ENCODE measurements at regions not wholly inside any gene's neighbourhood (a gene's known extent, or its start where the extent isn't known, plus 50 kb on each side); places are given as distances from the start of the nearest gene placed in this dataset.
"Not testable (repeated sequence)": the region's sequence is repeated elsewhere in the genome, so short reads cannot be mapped to it uniquely, and the experiment has no call there.

- H3K4me3 Mint-ChIP-seq: no peak overlapping the region
- H3K27ac Mint-ChIP-seq: no peak overlapping the region
- H3K9me3 Mint-ChIP-seq: peaks cover 4% of the 10 kb centered on the region
- H3K4me1 Mint-ChIP-seq: no peaks in the 10 kb centered on the region
- H3K36me3 Mint-ChIP-seq: no peaks in the 10 kb centered on the region
- no peak for DNase-seq
- CTCF ChIA-PET: no interaction called here
- H3K27me3 Mint-ChIP-seq: no peaks in the 10 kb centered on the region
Measured at GRCh38 chr10:36533861-36534260, 591.5 kb upstream of the ANKRD30A start.

GRCh38 chr10:36533316-36533715 is 592.1 kb upstream of the ANKRD30A start:
- H3K4me3 Mint-ChIP-seq: no peak overlapping the region

GRCh38 chr10:36531621-36532020 is 593.8 kb upstream of the ANKRD30A start:
- DNase-seq: no peak
- H3K27ac Mint-ChIP-seq: no peak overlapping the region
- CTCF ChIA-PET: no interaction called here
- no peaks in the 10 kb centered on the region for H3K4me1 Mint-ChIP-seq
- H3K9me3 Mint-ChIP-seq: peaks cover 9% of the 10 kb centered on the region
- H3K4me3 Mint-ChIP-seq: no peak overlapping the region
- H3K27me3 Mint-ChIP-seq: no peaks in the 10 kb centered on the region
- H3K36me3 Mint-ChIP-seq: no peaks in the 10 kb centered on the region

More at GRCh38 chr10:36533316-36533715, 592.1 kb upstream of the ANKRD30A start:
- Mint-ChIP-seq H3K27ac (no peak overlapping the region), H3K36me3 (no peaks in the 10 kb centered on the region), H3K4me1 (no peaks in the 10 kb centered on the region), H3K27me3 (no peaks in the 10 kb centered on the region), H3K9me3 (peaks cover 6% of the 10 kb centered on the region)
- no peak for DNase-seq
- CTCF ChIA-PET: no interaction called here

GRCh38 chr10:36526033-36526432 is 599.4 kb upstream of the ANKRD30A start:
- DNase-seq: no peak
- H3K4me3 Mint-ChIP-seq: no peak overlapping the region

GRCh38 chr10:36524126-36524525 is 601.3 kb upstream of the ANKRD30A start:
- DNase-seq, H3K36me3 Mint-ChIP-seq, H3K27ac Mint-ChIP-seq, H3K4me3 Mint-ChIP-seq, CTCF ChIA-PET, H3K27me3 Mint-ChIP-seq, H3K4me1 Mint-ChIP-seq: not testable (repeated sequence)
- H3K9me3 Mint-ChIP-seq: peaks cover 14% of the 10 kb centered on the region

More at GRCh38 chr10:36526033-36526432, 599.4 kb upstream of the ANKRD30A start:
- Mint-ChIP-seq H3K27me3 (no peaks in the 10 kb centered on the region), H3K36me3 (no peaks in the 10 kb centered on the region), H3K27ac (no peak overlapping the region), H3K4me1 (no peaks in the 10 kb centered on the region), H3K9me3 (peaks cover 12% of the 10 kb centered on the region)
- CTCF ChIA-PET: no interaction called here

- no peak for DNase-seq
- Mint-ChIP-seq H3K36me3 (no peaks in the 10 kb centered on the region), H3K27me3 (no peaks in the 10 kb centered on the region), H3K4me3 (no peak overlapping the region), H3K27ac (no peak overlapping the region), H3K9me3 (peaks cover 6% of the 10 kb centered on the region), H3K4me1 (no peaks in the 10 kb centered on the region)
- CTCF ChIA-PET: no interaction called here
Measured at GRCh38 chr10:36519909-36520308, 605.5 kb upstream of the ANKRD30A start.

GRCh38 chr10:36516281-36516680 is 609.1 kb upstream of the ANKRD30A start:
- Mint-ChIP-seq H3K4me1 (no peaks in the 10 kb centered on the region), H3K27ac (no peak overlapping the region), H3K27me3 (no peaks in the 10 kb centered on the region), H3K9me3 (peaks cover 5% of the 10 kb centered on the region), H3K36me3 (no peaks in the 10 kb centered on the region), H3K4me3 (no peak overlapping the region)
- CTCF ChIA-PET: no interaction called here
- no peak for DNase-seq

GRCh38 chr10:36515319-36515718 is 610.1 kb upstream of the ANKRD30A start:
- H3K4me1 Mint-ChIP-seq: no peaks in the 10 kb centered on the region
- CTCF ChIA-PET: no interaction called here
- no peak overlapping the region for H3K4me3 Mint-ChIP-seq

GRCh38 chr10:36507715-36508114 is 617.7 kb upstream of the ANKRD30A start:
- no peak overlapping the region for H3K4me3 Mint-ChIP-seq
- CTCF ChIA-PET: no interaction called here
- DNase-seq: no peak
- H3K9me3 Mint-ChIP-seq: peaks cover 17% of the 10 kb centered on the region
- no peaks in the 10 kb centered on the region for H3K27me3 Mint-ChIP-seq
- H3K27ac Mint-ChIP-seq: no peak overlapping the region
- H3K36me3 Mint-ChIP-seq: no peaks in the 10 kb centered on the region
- no peaks in the 10 kb centered on the region for H3K4me1 Mint-ChIP-seq

More at GRCh38 chr10:36515319-36515718, 610.1 kb upstream of the ANKRD30A start:
- peaks cover 6% of the 10 kb centered on the region for H3K9me3 Mint-ChIP-seq
- H3K27me3 Mint-ChIP-seq: no peaks in the 10 kb centered on the region
- H3K36me3 Mint-ChIP-seq: no peaks in the 10 kb centered on the region
- no peak overlapping the region for H3K27ac Mint-ChIP-seq
- DNase-seq: no peak

- DNase-seq: no peak
- H3K36me3 Mint-ChIP-seq: no peaks in the 10 kb centered on the region
- H3K27me3 Mint-ChIP-seq: no peaks in the 10 kb centered on the region
- H3K27ac Mint-ChIP-seq: no peak overlapping the region
- H3K4me3 Mint-ChIP-seq: no peak overlapping the region
- CTCF ChIA-PET: no interaction called here
- no peaks in the 10 kb centered on the region for H3K4me1 Mint-ChIP-seq
- H3K9me3 Mint-ChIP-seq: peaks cover 17% of the 10 kb centered on the region
Measured at GRCh38 chr10:36506697-36507496, 618.5 kb upstream of the ANKRD30A start.

- H3K27ac Mint-ChIP-seq: no peak overlapping the region
- CTCF ChIA-PET: no interaction called here
- no peaks in the 10 kb centered on the region for H3K36me3 Mint-ChIP-seq
- DNase-seq: no peak
- no peak overlapping the region for H3K4me3 Mint-ChIP-seq
- H3K27me3 Mint-ChIP-seq: no peaks in the 10 kb centered on the region
- H3K4me1 Mint-ChIP-seq: no peaks in the 10 kb centered on the region
- peaks cover 17% of the 10 kb centered on the region for H3K9me3 Mint-ChIP-seq
Measured at GRCh38 chr10:36506261-36506660, 619.1 kb upstream of the ANKRD30A start.

- DNase-seq: no peak
- Mint-ChIP-seq H3K4me3 (no peak overlapping the region), H3K36me3 (no peaks in the 10 kb centered on the region), H3K27ac (no peak overlapping the region), H3K27me3 (no peaks in the 10 kb centered on the region), H3K4me1 (no peaks in the 10 kb centered on the region), H3K9me3 (peaks cover 15% of the 10 kb centered on the region)
- CTCF ChIA-PET: no interaction called here
Measured at GRCh38 chr10:36504758-36505157, 620.6 kb upstream of the ANKRD30A start.

GRCh38 chr10:36500266-36500665 is 625.1 kb upstream of the ANKRD30A start:
- peaks cover 11% of the 10 kb centered on the region for H3K9me3 Mint-ChIP-seq
- H3K27me3 Mint-ChIP-seq: no peaks in the 10 kb centered on the region
- DNase-seq: no peak
- CTCF ChIA-PET: no interaction called here
- H3K4me1 Mint-ChIP-seq: no peaks in the 10 kb centered on the region
- no peak overlapping the region for H3K27ac Mint-ChIP-seq
- no peak overlapping the region for H3K4me3 Mint-ChIP-seq
- no peaks in the 10 kb centered on the region for H3K36me3 Mint-ChIP-seq

GRCh38 chr10:36499693-36500092 is 625.7 kb upstream of the ANKRD30A start:
- H3K9me3 Mint-ChIP-seq: peaks cover 9% of the 10 kb centered on the region
- CTCF ChIA-PET: no interaction called here
- no peak overlapping the region for H3K27ac Mint-ChIP-seq
- H3K4me1 Mint-ChIP-seq: no peaks in the 10 kb centered on the region
- DNase-seq: no peak
- H3K4me3 Mint-ChIP-seq: no peak overlapping the region
- H3K36me3 Mint-ChIP-seq: no peaks in the 10 kb centered on the region
- no peaks in the 10 kb centered on the region for H3K27me3 Mint-ChIP-seq

- no peak for DNase-seq
- no peak overlapping the region for H3K4me3 Mint-ChIP-seq
- no peaks in the 10 kb centered on the region for H3K4me1 Mint-ChIP-seq
- CTCF ChIA-PET: no interaction called here
- no peak overlapping the region for H3K27ac Mint-ChIP-seq
- H3K27me3 Mint-ChIP-seq: no peaks in the 10 kb centered on the region
- H3K36me3 Mint-ChIP-seq: no peaks in the 10 kb centered on the region
- H3K9me3 Mint-ChIP-seq: peaks cover 6% of the 10 kb centered on the region
Measured at GRCh38 chr10:36496758-36497157, 628.6 kb upstream of the ANKRD30A start.

Data from activated naive CD4-positive, alpha-beta T cell treated with anti-CD3 and anti-CD28 coated beads, Interleukin-2, amount 10 ng/mL, durations not matched to agents 7 days and 5 days (primary cell).